WTC11 (cell line): ENCODE measurements at regions not wholly inside any gene's neighbourhood (a gene's known extent, or its start where the extent isn't known, plus 50 kb on each side); places are given as distances from the start of the nearest gene placed in this dataset.

Experiments
- ELF4 ChIP-seq: sonication (generic); formaldehyde crosslinking; IDR thresholded peaks from 2 replicates; pipeline ENCODE4 v1.8.1; 2022; ENCODE audit warnings: low read depth, mild to moderate bottlenecking, moderate library complexity, missing genetic modification reagents
- JUN ChIP-seq: sonication (generic); formaldehyde crosslinking; IDR thresholded peaks from 2 replicates; pipeline ENCODE4 v1.8.0; 2023; ENCODE audit warnings: mild to moderate bottlenecking, missing genetic modification reagents
- TCF7 ChIP-seq: sonication (generic); formaldehyde crosslinking; IDR thresholded peaks from 2 replicates; pipeline ENCODE4 v1.8.0; 2022; ENCODE audit warnings: mild to moderate bottlenecking, low read depth, missing genetic modification reagents, moderate library complexity
- TF ChIP-seq, protein P1 (sequence below): fragments of 200-600 bp; IDR thresholded peaks from 2 replicates; pipeline ENCODE4 v1.8.0; 2022; ENCODE audit warnings: antibody characterized with exemption

DNA sequence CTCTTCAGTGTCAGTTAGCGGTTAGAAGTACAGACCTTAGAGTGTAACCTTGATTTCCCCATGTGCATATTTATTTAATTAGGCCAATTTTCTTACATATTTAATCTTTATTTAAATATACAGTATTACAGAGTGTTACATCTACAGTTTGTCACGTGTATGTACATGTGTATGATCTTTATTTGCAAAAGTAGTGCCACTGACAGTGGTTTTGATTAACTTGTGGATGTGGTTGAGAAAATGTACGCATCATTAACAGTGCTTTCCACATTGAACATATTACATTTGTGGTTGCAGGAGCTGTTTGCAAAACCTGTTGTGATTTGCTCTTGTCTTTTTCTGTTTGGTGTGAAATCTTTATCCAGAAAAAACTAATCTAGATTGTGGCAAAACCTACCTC, 535.5 kb downstream of the FLRT2 start:
- TF ChIP-seq ELF4 (no peak), TCF7 (no peak), JUN (CRISPR knock-in tag) (no peak)
- TF ChIP-seq, protein P1, sequence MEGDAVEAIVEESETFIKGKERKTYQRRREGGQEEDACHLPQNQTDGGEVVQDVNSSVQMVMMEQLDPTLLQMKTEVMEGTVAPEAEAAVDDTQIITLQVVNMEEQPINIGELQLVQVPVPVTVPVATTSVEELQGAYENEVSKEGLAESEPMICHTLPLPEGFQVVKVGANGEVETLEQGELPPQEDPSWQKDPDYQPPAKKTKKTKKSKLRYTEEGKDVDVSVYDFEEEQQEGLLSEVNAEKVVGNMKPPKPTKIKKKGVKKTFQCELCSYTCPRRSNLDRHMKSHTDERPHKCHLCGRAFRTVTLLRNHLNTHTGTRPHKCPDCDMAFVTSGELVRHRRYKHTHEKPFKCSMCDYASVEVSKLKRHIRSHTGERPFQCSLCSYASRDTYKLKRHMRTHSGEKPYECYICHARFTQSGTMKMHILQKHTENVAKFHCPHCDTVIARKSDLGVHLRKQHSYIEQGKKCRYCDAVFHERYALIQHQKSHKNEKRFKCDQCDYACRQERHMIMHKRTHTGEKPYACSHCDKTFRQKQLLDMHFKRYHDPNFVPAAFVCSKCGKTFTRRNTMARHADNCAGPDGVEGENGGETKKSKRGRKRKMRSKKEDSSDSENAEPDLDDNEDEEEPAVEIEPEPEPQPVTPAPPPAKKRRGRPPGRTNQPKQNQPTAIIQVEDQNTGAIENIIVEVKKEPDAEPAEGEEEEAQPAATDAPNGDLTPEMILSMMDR: no peak
